SK-N-SH (cell line): ENCODE measurements at regions not wholly inside any gene's neighbourhood (a gene's known extent, or its start where the extent isn't known, plus 50 kb on each side); places are given as distances from the start of the nearest gene placed in this dataset.

Experiments used
- CTCF ChIA-PET: fragments of 300-600, 350-600 bp; formaldehyde crosslinking; extraction: SDS; loops from one replicate; lab custom pipeline; 2021; lab: Yijun Ruan, JAX
- POLR2A ChIA-PET: fragments of 350-600 bp; sonication (Branson Sonifier 250); formaldehyde crosslinking; extraction: SDS; loops from one replicate; lab custom pipeline; 2020; ENCODE audit warnings: antibody characterized with exemption, inconsistent platforms; lab: Yijun Ruan, JAX
- DNase-seq: peaks from one replicate; pipeline ENCODE4 v3.0.0; 2012
- H2AFZ ChIP-seq: fragments of 200-600 bp; sonication (generic); 2 replicates; pipeline ENCODE4 v1.8.1; 2016; ENCODE audit warnings: antibody characterized with exemption, mild to moderate bottlenecking, low read depth
- H3F3A ChIP-seq: fragments of 200-600 bp; sonication (generic); replicated peaks from 2 replicates; pipeline ENCODE3; 2016; ENCODE audit warnings: antibody characterized with exemption, mild to moderate bottlenecking; ENCODE audit not compliant: insufficient read depth
- H3K27ac ChIP-seq, 2 experiments: fragments of 200-500 bp in 1 of 2; fragments of 200-600 bp in 1 of 2; sonication (Bioruptor generic) in 1 of 2; sonication (generic), shearing (Covaris generic) in 1 of 2; 2 replicates each; pipeline versions ENCODE4 v1.5.1 to v1.6.1; 2014 to 2016; ENCODE audit warnings: low read depth in 2 of 2, inconsistent platforms in 1 of 2, low read length in 1 of 2, mild to moderate bottlenecking in 1 of 2, mixed read lengths in 1 of 2
- H3K27me3 ChIP-seq: fragments of 200-600 bp; sonication (generic), shearing (Covaris generic); 2 replicates; pipeline ENCODE4 v1.6.1; 2016; ENCODE audit warnings: mixed run types; ENCODE audit not compliant: insufficient read depth
- H3K36me3 ChIP-seq, 2 experiments: fragments of 200-500 bp in 1 of 2; fragments of 200-600 bp in 1 of 2; sonication (Bioruptor generic) in 1 of 2; sonication (generic) in 1 of 2; replicated peaks in 1 of 2; 2 replicates each; pipeline versions ENCODE3 to v1.5.1; 2014 to 2016; ENCODE audit warnings: low read length in 1 of 2, mild to moderate bottlenecking in 1 of 2; ENCODE audit not compliant: insufficient read depth in 2 of 2, control insufficient read depth in 1 of 2
- H3K4me1 ChIP-seq, 2 experiments: fragments of 200-500 bp in 1 of 2; fragments of 200-600 bp in 1 of 2; sonication (Bioruptor generic) in 1 of 2; sonication (generic), shearing (Covaris generic) in 1 of 2; 2 replicates each; pipeline versions ENCODE4 v1.5.1 to v1.6.1; 2014 to 2016; ENCODE audit warnings: low read depth in 1 of 2, low read length in 1 of 2, mixed run types in 1 of 2; ENCODE audit not compliant: insufficient read depth in 2 of 2, control insufficient read depth in 1 of 2
- H3K4me2 ChIP-seq: fragments of 200-600 bp; sonication (generic), shearing (Covaris generic); 2 replicates; pipeline ENCODE4 v1.6.1; 2017; ENCODE audit warnings: mixed run types
- H3K4me3 ChIP-seq, 2 experiments: fragments of 200-500 bp in 1 of 2; fragments of 200-600 bp in 1 of 2; sonication (Bioruptor generic) in 1 of 2; sonication (generic), shearing (Covaris generic) in 1 of 2; 2 replicates each; pipeline versions ENCODE4 v1.5.1 to v1.8.1; 2014 to 2016; ENCODE audit warnings: low read depth in 2 of 2, inconsistent platforms in 1 of 2, low read length in 1 of 2, mild to moderate bottlenecking in 1 of 2, mixed read lengths in 1 of 2, moderate library complexity in 1 of 2
- H3K79me2 ChIP-seq: fragments of 200-600 bp; sonication (generic); 2 replicates; pipeline ENCODE4 v1.8.1; 2017; ENCODE audit warnings: mild to moderate bottlenecking; ENCODE audit not compliant: insufficient read depth
- H3K9ac ChIP-seq: fragments of 200-600 bp; sonication (generic); 2 replicates; pipeline ENCODE4 v1.6.1; 2017; ENCODE audit warnings: mixed run types
- H3K9me2 ChIP-seq: fragments of 200-600 bp; sonication (generic); 2 replicates; pipeline ENCODE4 v1.6.1; 2017; ENCODE audit warnings: mixed run types
- H3K9me3 ChIP-seq: fragments of 200-600 bp; sonication (generic); 2 replicates; pipeline ENCODE4 v1.6.1; 2017; ENCODE audit warnings: mixed run types, mild to moderate bottlenecking, moderate library complexity
- H4K20me1 ChIP-seq: fragments of 200-600 bp; sonication (generic); 2 replicates; pipeline ENCODE4 v1.6.1; 2017; ENCODE audit warnings: mild to moderate bottlenecking, mixed run types; ENCODE audit not compliant: insufficient read depth
- EZH2phosphoT487 ChIP-seq: fragments of 200-600 bp; sonication (generic); IDR thresholded peaks from 2 replicates; pipeline ENCODE4 v1.6.1; 2017; ENCODE audit warnings: low read depth, mixed run types, mild to moderate bottlenecking, antibody characterized with exemption, moderate library complexity, borderline replicate concordance
- FOXJ3 ChIP-seq: sonication (generic); formaldehyde crosslinking; IDR thresholded peaks from 2 replicates; pipeline ENCODE4 v1.5.1; 2020; ENCODE audit warnings: mild to moderate bottlenecking, missing genetic modification reagents
- GATA2 ChIP-seq: sonication (generic); formaldehyde crosslinking; IDR thresholded peaks from 2 replicates; pipeline ENCODE4 v1.5.0; 2020; ENCODE audit warnings: mild to moderate bottlenecking, missing genetic modification reagents
- MXI1 ChIP-seq: IDR thresholded peaks from 2 replicates; pipeline ENCODE4 v1.6.1; 2012; ENCODE audit warnings: mild to moderate bottlenecking, low read depth, low read length, improper control_type of control experiment
- NRF1 ChIP-seq: IDR thresholded peaks from 2 replicates; pipeline ENCODE4 v1.6.1; 2012; ENCODE audit warnings: low read depth, mild to moderate bottlenecking, low read length
- RFX5 ChIP-seq: IDR thresholded peaks from 2 replicates; pipeline ENCODE4 v1.6.1; 2012; ENCODE audit warnings: mild to moderate bottlenecking, improper control_type of control experiment, low read length
- SMC3 ChIP-seq: IDR thresholded peaks from 2 replicates; pipeline ENCODE4 v1.6.1; 2012; ENCODE audit warnings: low read depth, low read length, improper control_type of control experiment
- TCF12 ChIP-seq: IDR thresholded peaks from 2 replicates; pipeline ENCODE4 v1.4.0; 2012
- TEAD4 ChIP-seq: IDR thresholded peaks from 2 replicates; pipeline ENCODE4 v1.4.0; 2012; ENCODE audit warnings: mild to moderate bottlenecking, borderline replicate concordance; ENCODE audit not compliant: insufficient read depth
- YY1 ChIP-seq: IDR thresholded peaks from 2 replicates; pipeline ENCODE4 v1.4.0; 2012; ENCODE audit warnings: low read depth, mild to moderate bottlenecking
- WGBS: methylation state at CpG from one replicate; pipeline ENCODE4 v1.1.6; 2017; ENCODE audit warnings: low lambda C conversion rate; 5-methylcytosine and 5-hydroxymethylcytosine counted together
- TF ChIP-seq, protein P1 (sequence below): fragments of 200-600 bp; sonication (generic); IDR thresholded peaks from 2 replicates; pipeline ENCODE4 v1.6.1; 2017; ENCODE audit warnings: antibody characterized with exemption, mild to moderate bottlenecking, moderate library complexity
- TF ChIP-seq, protein P2 (sequence below): IDR thresholded peaks from 2 replicates; pipeline ENCODE4 v1.4.0; 2012; ENCODE audit warnings: low read depth, borderline replicate concordance
- TF ChIP-seq, protein P3 (sequence below): IDR thresholded peaks from 2 replicates; pipeline ENCODE4; 2012

DNA sequence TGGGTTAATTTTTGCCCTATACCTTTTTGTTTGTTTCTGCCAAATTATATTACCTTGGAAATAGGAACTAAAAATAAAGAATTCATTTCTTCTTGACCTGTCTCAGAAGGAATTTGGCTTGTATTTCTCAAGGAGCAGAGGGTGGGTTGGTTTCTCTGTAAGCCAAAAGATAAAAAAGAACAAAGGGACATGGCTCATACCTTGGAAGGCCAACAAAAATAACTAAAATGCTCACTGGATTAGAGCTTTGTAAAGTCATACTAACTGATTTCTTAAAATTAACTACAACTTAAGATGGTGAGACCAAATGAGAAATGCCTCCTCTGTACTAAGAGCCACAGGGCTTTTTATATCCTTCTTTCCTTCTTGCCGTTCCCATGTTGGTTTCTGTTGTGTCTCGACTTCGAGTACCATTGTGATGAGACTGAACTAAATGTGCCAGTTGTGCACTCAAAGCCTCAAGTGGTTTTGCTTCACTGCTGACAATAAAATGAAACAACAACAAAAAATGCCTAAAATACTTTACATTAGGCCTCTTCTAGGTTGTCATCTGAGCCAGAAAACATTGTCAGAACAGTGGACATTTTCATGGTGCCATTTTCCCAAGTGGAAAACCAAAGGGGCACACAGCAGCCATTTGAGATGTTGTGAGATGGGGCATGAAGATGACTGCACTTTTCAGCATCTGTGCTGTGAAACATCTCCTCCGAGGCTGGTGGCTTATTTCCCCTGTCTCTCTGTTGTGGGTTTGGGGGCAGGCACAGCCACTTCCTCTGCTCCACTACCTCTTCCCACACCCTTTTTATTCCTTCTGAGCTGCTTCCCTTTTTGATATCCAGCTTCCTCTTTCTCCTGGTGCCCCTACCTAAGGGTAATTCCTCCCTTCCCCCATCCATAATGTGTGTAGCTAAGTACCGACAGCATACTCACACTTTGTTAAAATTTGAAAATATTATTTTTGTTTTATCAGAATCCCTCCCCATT lies 51.8 kb upstream of the AGR3 start:
- Histone ChIP-seq H3K4me3 (no peak overlapping the region), H3K27me3 (peaks cover 18% of the 10 kb centered on the region; the same call in 1 of the 2 replicates), H3K9me2 (no peaks in the 10 kb centered on the region; the same call in 1 of the 2 replicates), H3K9me3 (no peaks in the 10 kb centered on the region), H3K27ac (no peak overlapping the region), H2AFZ (no peak overlapping the region), H4K20me1 (no peaks in the 10 kb centered on the region), H3K4me2 (no peak overlapping the region), H3K4me1 (no peaks in the 10 kb centered on the region), H3K9ac (no peak overlapping the region), H3K79me2 (no peaks in the 10 kb centered on the region), H3F3A (no peaks in the 10 kb centered on the region), H3K36me3 (no peaks in the 10 kb centered on the region)
- TF ChIP-seq TCF12 = no peak
- TF ChIP-seq, protein P1, sequence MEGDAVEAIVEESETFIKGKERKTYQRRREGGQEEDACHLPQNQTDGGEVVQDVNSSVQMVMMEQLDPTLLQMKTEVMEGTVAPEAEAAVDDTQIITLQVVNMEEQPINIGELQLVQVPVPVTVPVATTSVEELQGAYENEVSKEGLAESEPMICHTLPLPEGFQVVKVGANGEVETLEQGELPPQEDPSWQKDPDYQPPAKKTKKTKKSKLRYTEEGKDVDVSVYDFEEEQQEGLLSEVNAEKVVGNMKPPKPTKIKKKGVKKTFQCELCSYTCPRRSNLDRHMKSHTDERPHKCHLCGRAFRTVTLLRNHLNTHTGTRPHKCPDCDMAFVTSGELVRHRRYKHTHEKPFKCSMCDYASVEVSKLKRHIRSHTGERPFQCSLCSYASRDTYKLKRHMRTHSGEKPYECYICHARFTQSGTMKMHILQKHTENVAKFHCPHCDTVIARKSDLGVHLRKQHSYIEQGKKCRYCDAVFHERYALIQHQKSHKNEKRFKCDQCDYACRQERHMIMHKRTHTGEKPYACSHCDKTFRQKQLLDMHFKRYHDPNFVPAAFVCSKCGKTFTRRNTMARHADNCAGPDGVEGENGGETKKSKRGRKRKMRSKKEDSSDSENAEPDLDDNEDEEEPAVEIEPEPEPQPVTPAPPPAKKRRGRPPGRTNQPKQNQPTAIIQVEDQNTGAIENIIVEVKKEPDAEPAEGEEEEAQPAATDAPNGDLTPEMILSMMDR = no peak
- TF ChIP-seq, protein P2, sequence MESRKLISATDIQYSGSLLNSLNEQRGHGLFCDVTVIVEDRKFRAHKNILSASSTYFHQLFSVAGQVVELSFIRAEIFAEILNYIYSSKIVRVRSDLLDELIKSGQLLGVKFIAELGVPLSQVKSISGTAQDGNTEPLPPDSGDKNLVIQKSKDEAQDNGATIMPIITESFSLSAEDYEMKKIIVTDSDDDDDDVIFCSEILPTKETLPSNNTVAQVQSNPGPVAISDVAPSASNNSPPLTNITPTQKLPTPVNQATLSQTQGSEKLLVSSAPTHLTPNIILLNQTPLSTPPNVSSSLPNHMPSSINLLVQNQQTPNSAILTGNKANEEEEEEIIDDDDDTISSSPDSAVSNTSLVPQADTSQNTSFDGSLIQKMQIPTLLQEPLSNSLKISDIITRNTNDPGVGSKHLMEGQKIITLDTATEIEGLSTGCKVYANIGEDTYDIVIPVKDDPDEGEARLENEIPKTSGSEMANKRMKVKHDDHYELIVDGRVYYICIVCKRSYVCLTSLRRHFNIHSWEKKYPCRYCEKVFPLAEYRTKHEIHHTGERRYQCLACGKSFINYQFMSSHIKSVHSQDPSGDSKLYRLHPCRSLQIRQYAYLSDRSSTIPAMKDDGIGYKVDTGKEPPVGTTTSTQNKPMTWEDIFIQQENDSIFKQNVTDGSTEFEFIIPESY = no peak
- no peak for TF ChIP-seq RFX5
- TF ChIP-seq YY1 = no peak
- no peak for TF ChIP-seq EZH2phosphoT487
- TF ChIP-seq NRF1 = no peak
- TF ChIP-seq SMC3 = no peak
- TF ChIP-seq, protein P3, sequence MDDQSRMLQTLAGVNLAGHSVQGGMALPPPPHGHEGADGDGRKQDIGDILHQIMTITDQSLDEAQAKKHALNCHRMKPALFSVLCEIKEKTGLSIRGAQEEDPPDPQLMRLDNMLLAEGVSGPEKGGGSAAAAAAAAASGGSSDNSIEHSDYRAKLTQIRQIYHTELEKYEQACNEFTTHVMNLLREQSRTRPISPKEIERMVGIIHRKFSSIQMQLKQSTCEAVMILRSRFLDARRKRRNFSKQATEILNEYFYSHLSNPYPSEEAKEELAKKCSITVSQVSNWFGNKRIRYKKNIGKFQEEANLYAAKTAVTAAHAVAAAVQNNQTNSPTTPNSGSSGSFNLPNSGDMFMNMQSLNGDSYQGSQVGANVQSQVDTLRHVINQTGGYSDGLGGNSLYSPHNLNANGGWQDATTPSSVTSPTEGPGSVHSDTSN = no peak
- TF ChIP-seq GATA2 (CRISPR knock-in tag) = no peak
- no peak for TF ChIP-seq TEAD4
- no peak for TF ChIP-seq FOXJ3
- no peak for TF ChIP-seq MXI1
- CTCF ChIA-PET = interaction anchor here (0.6 to 1.9 kb wide), 3 partner anchors 13 to 126 kb away, joined by 3 to 8 read pairs (median 5); no protein-coding TSS in a partner anchor
- WGBS = 19% methylated on average over 5 of the region's 5 CpGs
- POLR2A ChIA-PET = no interaction called here
- no peak for DNase-seq
